ENCODE measurements at regions not wholly inside any gene's neighbourhood (a gene's known extent, or its start where the extent isn't known, plus 50 kb on each side); places are given as distances from the start of the nearest gene placed in this dataset.

- no peak overlapping the region for H3K27ac Mint-ChIP-seq
- CTCF ChIA-PET: no interaction called here
- POLR2A ChIA-PET: no interaction called here
- no peaks in the 10 kb centered on the region for H3K9me3 ChIP-seq (ENCODE audit: low read length)
- peaks cover 0 to 2% (median 0%) of the 10 kb centered on the region in 5 donors for H3K9me3 Mint-ChIP-seq
- no peaks in the 10 kb centered on the region for H3K36me3 ChIP-seq (ENCODE audit: insufficient read depth, low read length)
- H3K36me3 Mint-ChIP-seq: no peaks in the 10 kb centered on the region
- H3K27me3 ChIP-seq (ENCODE audit: insufficient read depth, low read length, poor library complexity, severe bottlenecking): no peaks in the 10 kb centered on the region
- no peak overlapping the region for H3K4me3 ChIP-seq (ENCODE audit: low read length)
- no peaks in the 10 kb centered on the region for H3K4me1 Mint-ChIP-seq
- no peaks in the 10 kb centered on the region for H3K27me3 Mint-ChIP-seq
- H3K4me3 Mint-ChIP-seq: no peak overlapping the region
- no peak for DNase-seq
- H3K4me1 ChIP-seq (ENCODE audit: insufficient read depth, low read length): no peaks in the 10 kb centered on the region
- no peak overlapping the region for H3K27ac ChIP-seq (ENCODE audit: low read depth, low read length)
These were observed 334.0 kb downstream of the NUAK1 start for GRCh38 chr12:105804591-105805265.

- H3K27ac ChIP-seq (ENCODE audit: low read depth, low read length): no peak overlapping the region
- H3K27me3 ChIP-seq (ENCODE audit: insufficient read depth, low read length, poor library complexity, severe bottlenecking): no peaks in the 10 kb centered on the region
- H3K36me3 ChIP-seq (ENCODE audit: insufficient read depth, low read length): no peaks in the 10 kb centered on the region
- Mint-ChIP-seq H3K4me3 (no peak overlapping the region), H3K36me3 (no peaks in the 10 kb centered on the region), H3K27ac (no peak overlapping the region), H3K4me1 (no peaks in the 10 kb centered on the region), H3K27me3 (peaks cover 0 to 1% of the 10 kb centered on the region in 2 donors), H3K9me3 (peaks cover 0 to 2% (median 0%) of the 10 kb centered on the region in 5 donors)
- no peaks in the 10 kb centered on the region for H3K4me1 ChIP-seq (ENCODE audit: insufficient read depth, low read length)
- ChIA-PET CTCF (no interaction called here), POLR2A (no interaction called here)
- no peak for DNase-seq
- H3K4me3 ChIP-seq (ENCODE audit: low read length): no peak overlapping the region
- no peaks in the 10 kb centered on the region for H3K9me3 ChIP-seq (ENCODE audit: low read length)
These were observed 332.9 kb downstream of the NUAK1 start for GRCh38 chr12:105805730-105806399.

GRCh38 chr12:105806400-105806770 is 332.4 kb downstream of the NUAK1 start:
- ChIA-PET POLR2A (no interaction called here), CTCF (no interaction called here)
- no peaks in the 10 kb centered on the region for H3K4me1 ChIP-seq (ENCODE audit: insufficient read depth, low read length)
- no peaks in the 10 kb centered on the region for H3K27me3 ChIP-seq (ENCODE audit: insufficient read depth, low read length, poor library complexity, severe bottlenecking)
- H3K4me1 Mint-ChIP-seq: no peaks in the 10 kb centered on the region
- no peak for DNase-seq
- no peak overlapping the region for H3K4me3 ChIP-seq (ENCODE audit: low read length)
- H3K27me3 Mint-ChIP-seq: peaks cover 0 to 1% of the 10 kb centered on the region in 2 donors
- H3K9me3 Mint-ChIP-seq: peaks cover 0 to 2% (median 0%) of the 10 kb centered on the region in 5 donors
- no peak overlapping the region for H3K4me3 Mint-ChIP-seq
- H3K27ac Mint-ChIP-seq: no peak overlapping the region
- no peaks in the 10 kb centered on the region for H3K9me3 ChIP-seq (ENCODE audit: low read length)
- no peaks in the 10 kb centered on the region for H3K36me3 Mint-ChIP-seq
- no peaks in the 10 kb centered on the region for H3K36me3 ChIP-seq (ENCODE audit: insufficient read depth, low read length)
- H3K27ac ChIP-seq (ENCODE audit: low read depth, low read length): no peak overlapping the region

GRCh38 chr12:105812366-105812765 is 326.4 kb downstream of the NUAK1 start:
- Mint-ChIP-seq H3K9me3 (peaks cover 0 to 1% (median 0%) of the 10 kb centered on the region in 5 donors), H3K27ac (no peak overlapping the region), H3K36me3 (no peaks in the 10 kb centered on the region), H3K27me3 (peaks cover 0 to 4% of the 10 kb centered on the region in 2 donors), H3K4me3 (no peak overlapping the region), H3K4me1 (no peaks in the 10 kb centered on the region)
- Histone ChIP-seq H3K27me3 (ENCODE audit: insufficient read depth, low read length, poor library complexity, severe bottlenecking) (no peaks in the 10 kb centered on the region), H3K27ac (ENCODE audit: low read depth, low read length) (no peak overlapping the region), H3K4me3 (ENCODE audit: low read length) (no peak overlapping the region), H3K9me3 (ENCODE audit: low read length) (no peaks in the 10 kb centered on the region), H3K4me1 (ENCODE audit: insufficient read depth, low read length) (no peaks in the 10 kb centered on the region), H3K36me3 (ENCODE audit: insufficient read depth, low read length) (no peaks in the 10 kb centered on the region)
- ChIA-PET POLR2A (no interaction called here), CTCF (no interaction called here)
- no peak for DNase-seq

DNA sequence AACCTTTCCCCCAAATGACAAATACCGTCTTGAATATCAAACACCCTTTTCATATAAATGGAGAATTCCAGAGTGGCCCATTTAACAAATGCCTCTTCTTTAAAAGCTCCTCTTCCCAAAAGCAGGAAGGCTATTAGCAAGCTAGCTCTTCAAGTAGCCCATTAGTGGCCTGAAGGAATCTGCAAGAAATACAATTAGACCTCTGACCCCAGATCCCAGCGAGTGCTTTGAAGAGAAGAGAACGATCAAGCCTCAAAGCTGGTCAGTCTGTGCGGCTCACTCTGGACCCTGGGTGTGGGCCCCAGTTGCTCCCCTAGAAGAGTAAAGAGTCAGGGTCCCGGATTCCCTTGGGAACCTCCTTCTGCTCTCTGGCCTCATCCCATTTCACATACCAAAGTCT is 325.6 kb downstream of the NUAK1 start:
- Mint-ChIP-seq H3K27me3 (peaks cover 0 to 6% of the 10 kb centered on the region in 2 donors), H3K4me3 (no peak overlapping the region), H3K36me3 (no peaks in the 10 kb centered on the region), H3K27ac (no peak overlapping the region), H3K9me3 (peaks cover 0 to 1% (median 0%) of the 10 kb centered on the region in 5 donors), H3K4me1 (no peaks in the 10 kb centered on the region)
- Histone ChIP-seq H3K4me1 (ENCODE audit: insufficient read depth, low read length) (no peaks in the 10 kb centered on the region), H3K27me3 (ENCODE audit: insufficient read depth, low read length, poor library complexity, severe bottlenecking) (no peaks in the 10 kb centered on the region), H3K36me3 (ENCODE audit: insufficient read depth, low read length) (no peaks in the 10 kb centered on the region), H3K9me3 (ENCODE audit: low read length) (no peaks in the 10 kb centered on the region), H3K4me3 (ENCODE audit: low read length) (no peak overlapping the region), H3K27ac (ENCODE audit: low read depth, low read length) (no peak overlapping the region)
- CTCF ChIA-PET: no interaction called here
- no peak for DNase-seq
- POLR2A ChIA-PET: no interaction called here

GRCh38 chr12:105814283-105814682 is 324.5 kb downstream of the NUAK1 start:
- H3K27ac Mint-ChIP-seq: no peak overlapping the region
- peaks cover 0 to 6% of the 10 kb centered on the region in 2 donors for H3K27me3 Mint-ChIP-seq
- no peaks in the 10 kb centered on the region for H3K4me1 Mint-ChIP-seq
- H3K36me3 ChIP-seq (ENCODE audit: insufficient read depth, low read length): no peaks in the 10 kb centered on the region
- no peaks in the 10 kb centered on the region for H3K9me3 ChIP-seq (ENCODE audit: low read length)
- POLR2A ChIA-PET: no interaction called here
- H3K36me3 Mint-ChIP-seq: no peaks in the 10 kb centered on the region
- DNase-seq: no peak
- H3K4me3 ChIP-seq (ENCODE audit: low read length): no peak overlapping the region
- H3K4me3 Mint-ChIP-seq: no peak overlapping the region
- H3K4me1 ChIP-seq (ENCODE audit: insufficient read depth, low read length): no peaks in the 10 kb centered on the region
- no peaks in the 10 kb centered on the region for H3K27me3 ChIP-seq (ENCODE audit: insufficient read depth, low read length, poor library complexity, severe bottlenecking)
- peaks cover 0 to 1% (median 0%) of the 10 kb centered on the region in 5 donors for H3K9me3 Mint-ChIP-seq
- CTCF ChIA-PET: no interaction called here
- no peak overlapping the region for H3K27ac ChIP-seq (ENCODE audit: low read depth, low read length)

- no peaks in the 10 kb centered on the region for H3K4me1 ChIP-seq (ENCODE audit: insufficient read depth, low read length)
- ChIA-PET POLR2A (no interaction called here), CTCF (no interaction called here)
- Mint-ChIP-seq H3K4me1 (no peaks in the 10 kb centered on the region), H3K36me3 (no peaks in the 10 kb centered on the region), H3K27ac (no peak overlapping the region), H3K4me3 (no peak overlapping the region), H3K27me3 (peaks cover 2 to 6% of the 10 kb centered on the region in 2 donors), H3K9me3 (peaks cover 0 to 4% (median 0%) of the 10 kb centered on the region in 5 donors)
- no peak overlapping the region for H3K4me3 ChIP-seq (ENCODE audit: low read length)
- H3K36me3 ChIP-seq (ENCODE audit: insufficient read depth, low read length): no peaks in the 10 kb centered on the region
- H3K27me3 ChIP-seq (ENCODE audit: insufficient read depth, low read length, poor library complexity, severe bottlenecking): no peaks in the 10 kb centered on the region
- H3K27ac ChIP-seq (ENCODE audit: low read depth, low read length): no peak overlapping the region
- H3K9me3 ChIP-seq (ENCODE audit: low read length): no peaks in the 10 kb centered on the region
- DNase-seq: no peak
These were observed 319.2 kb downstream of the NUAK1 start for GRCh38 chr12:105819549-105819948.

- Histone ChIP-seq H3K27me3 (ENCODE audit: insufficient read depth, low read length, poor library complexity, severe bottlenecking) (no peaks in the 10 kb centered on the region), H3K9me3 (ENCODE audit: low read length) (no peaks in the 10 kb centered on the region), H3K4me1 (ENCODE audit: insufficient read depth, low read length) (no peaks in the 10 kb centered on the region), H3K4me3 (ENCODE audit: low read length) (no peak overlapping the region), H3K27ac (ENCODE audit: low read depth, low read length) (no peak overlapping the region), H3K36me3 (ENCODE audit: insufficient read depth, low read length) (no peaks in the 10 kb centered on the region)
- no peaks in the 10 kb centered on the region for H3K4me1 Mint-ChIP-seq
- H3K9me3 Mint-ChIP-seq: peaks cover 0 to 6% (median 0%) of the 10 kb centered on the region in 5 donors
- H3K4me3 Mint-ChIP-seq: no peak overlapping the region
- DNase-seq: no peak
- H3K27me3 Mint-ChIP-seq: peaks cover 2 to 7% of the 10 kb centered on the region in 2 donors
- CTCF ChIA-PET: no interaction called here
- no peak overlapping the region for H3K27ac Mint-ChIP-seq
- POLR2A ChIA-PET: no interaction called here
- H3K36me3 Mint-ChIP-seq: no peaks in the 10 kb centered on the region
These were observed 318.2 kb downstream of the NUAK1 start for GRCh38 chr12:105820429-105821125.
